ENCODE measurements at regions not wholly inside any gene's neighbourhood (a gene's known extent, or its start where the extent isn't known, plus 50 kb on each side); places are given as distances from the start of the nearest gene placed in this dataset.

DNA sequence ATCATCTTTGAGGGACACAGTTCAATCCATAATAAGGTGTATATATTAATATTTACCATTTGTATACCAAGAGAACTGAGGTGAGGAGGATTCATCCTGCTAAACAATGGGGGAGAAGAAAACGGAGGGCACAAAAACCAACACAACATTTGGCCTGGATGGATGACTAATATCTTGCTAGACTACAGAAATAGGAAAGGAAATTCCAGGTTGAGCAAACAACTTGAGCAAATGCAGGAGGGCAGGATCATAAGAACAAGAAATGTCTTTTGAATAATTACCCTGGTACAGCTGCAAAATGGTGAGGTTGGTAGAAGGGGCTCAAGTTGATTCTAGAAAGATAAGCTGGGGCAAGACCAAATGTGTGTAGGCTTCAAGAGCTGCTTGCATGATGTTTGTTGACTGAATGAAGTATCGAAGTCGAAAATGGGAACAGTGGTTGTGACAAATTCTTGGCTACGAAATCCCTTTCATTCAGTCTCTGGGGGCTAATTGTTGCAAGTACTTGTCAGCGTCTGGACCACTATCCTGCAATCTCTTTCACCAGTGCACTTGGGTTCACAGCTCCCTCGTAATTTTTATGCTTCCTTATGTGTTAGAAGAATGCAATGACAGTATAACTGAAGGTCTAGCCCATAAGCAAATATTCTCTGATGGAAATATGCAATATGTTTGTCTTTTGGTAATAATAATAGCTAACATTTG, 176.2 kb downstream of the PTEN start:
- Histone ChIP-seq H3K27ac (ENCODE audit: low read depth in 2 of 2, low read length in 2 of 2) (no peak overlapping the region), H3K27me3 (ENCODE audit: control insufficient read depth in 2 of 2, insufficient read depth in 2 of 2, low read length in 2 of 2) (no peaks in the 10 kb centered on the region), H3K4me3 (ENCODE audit: low read length in 2 of 2) (no peak overlapping the region), H3K36me3 (ENCODE audit: control insufficient read depth in 2 of 2, insufficient read depth in 2 of 2, low read length in 2 of 2) (no peaks in the 10 kb centered on the region), H3K4me1 (ENCODE audit: control insufficient read depth in 2 of 2, insufficient read depth in 2 of 2, low read length in 2 of 2) (no peaks in the 10 kb centered on the region), H3K9me3 (ENCODE audit: control insufficient read depth in 2 of 2, low read length in 2 of 2) (no peaks in the 10 kb centered on the region), H3K9ac (ENCODE audit: low read depth in 1 of 2, low read length in 2 of 2) (no peak overlapping the region)

DNA sequence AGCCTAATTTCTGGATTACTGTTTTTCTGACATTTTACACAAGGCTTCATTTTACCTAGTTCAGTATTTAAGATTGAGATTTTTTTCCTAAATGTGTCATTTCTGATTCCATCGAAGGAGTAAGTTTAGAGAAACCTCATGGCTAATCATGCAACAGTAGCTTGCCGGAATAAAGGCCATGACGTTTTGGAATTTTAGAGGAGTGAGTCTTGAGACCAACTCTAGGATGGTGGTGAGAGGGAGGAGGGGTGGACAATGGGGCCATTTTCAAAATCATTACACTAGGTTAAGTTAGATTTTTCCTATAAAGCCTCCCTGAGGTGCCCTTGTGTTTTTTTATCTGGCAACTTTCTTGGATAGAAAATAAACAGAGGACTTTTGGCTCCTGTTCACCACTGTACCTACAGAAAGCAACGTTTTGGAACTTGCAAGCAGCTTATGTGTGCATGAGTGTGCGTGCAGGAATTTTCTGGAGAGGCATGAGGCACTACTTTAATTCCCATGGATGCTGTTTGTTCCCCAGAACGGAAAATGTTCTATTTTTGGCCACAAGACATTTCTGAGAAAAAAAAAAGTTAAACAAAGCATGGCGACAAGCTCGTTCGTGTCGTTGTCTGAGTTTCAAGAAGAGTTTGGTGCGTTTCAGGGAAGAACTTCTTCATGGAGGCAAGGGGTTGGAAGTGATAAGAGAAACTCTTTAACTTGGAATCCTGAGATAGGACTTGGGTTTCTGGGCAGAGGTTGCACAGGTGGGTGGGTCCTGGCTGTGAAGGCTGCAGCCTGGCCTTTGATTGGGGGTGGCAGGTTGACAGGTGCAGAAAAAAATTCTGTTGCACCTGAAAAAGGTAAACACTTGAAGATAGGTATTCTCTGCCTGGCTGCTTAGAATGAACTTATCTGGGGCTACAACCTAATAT, 178.1 kb downstream of the PTEN start:
- Histone ChIP-seq H3K9me3 (ENCODE audit: control insufficient read depth in 2 of 2, low read length in 2 of 2) (no peaks in the 10 kb centered on the region), H3K4me3 (ENCODE audit: low read length in 2 of 2) (no peak overlapping the region), H3K27me3 (ENCODE audit: control insufficient read depth in 2 of 2, insufficient read depth in 2 of 2, low read length in 2 of 2) (no peaks in the 10 kb centered on the region), H3K4me1 (ENCODE audit: control insufficient read depth in 2 of 2, insufficient read depth in 2 of 2, low read length in 2 of 2) (no peaks in the 10 kb centered on the region), H3K9ac (ENCODE audit: low read depth in 1 of 2, low read length in 2 of 2) (no peak overlapping the region), H3K36me3 (ENCODE audit: control insufficient read depth in 2 of 2, insufficient read depth in 2 of 2, low read length in 2 of 2) (no peaks in the 10 kb centered on the region), H3K27ac (ENCODE audit: low read depth in 2 of 2, low read length in 2 of 2) (no peak overlapping the region)

DNA sequence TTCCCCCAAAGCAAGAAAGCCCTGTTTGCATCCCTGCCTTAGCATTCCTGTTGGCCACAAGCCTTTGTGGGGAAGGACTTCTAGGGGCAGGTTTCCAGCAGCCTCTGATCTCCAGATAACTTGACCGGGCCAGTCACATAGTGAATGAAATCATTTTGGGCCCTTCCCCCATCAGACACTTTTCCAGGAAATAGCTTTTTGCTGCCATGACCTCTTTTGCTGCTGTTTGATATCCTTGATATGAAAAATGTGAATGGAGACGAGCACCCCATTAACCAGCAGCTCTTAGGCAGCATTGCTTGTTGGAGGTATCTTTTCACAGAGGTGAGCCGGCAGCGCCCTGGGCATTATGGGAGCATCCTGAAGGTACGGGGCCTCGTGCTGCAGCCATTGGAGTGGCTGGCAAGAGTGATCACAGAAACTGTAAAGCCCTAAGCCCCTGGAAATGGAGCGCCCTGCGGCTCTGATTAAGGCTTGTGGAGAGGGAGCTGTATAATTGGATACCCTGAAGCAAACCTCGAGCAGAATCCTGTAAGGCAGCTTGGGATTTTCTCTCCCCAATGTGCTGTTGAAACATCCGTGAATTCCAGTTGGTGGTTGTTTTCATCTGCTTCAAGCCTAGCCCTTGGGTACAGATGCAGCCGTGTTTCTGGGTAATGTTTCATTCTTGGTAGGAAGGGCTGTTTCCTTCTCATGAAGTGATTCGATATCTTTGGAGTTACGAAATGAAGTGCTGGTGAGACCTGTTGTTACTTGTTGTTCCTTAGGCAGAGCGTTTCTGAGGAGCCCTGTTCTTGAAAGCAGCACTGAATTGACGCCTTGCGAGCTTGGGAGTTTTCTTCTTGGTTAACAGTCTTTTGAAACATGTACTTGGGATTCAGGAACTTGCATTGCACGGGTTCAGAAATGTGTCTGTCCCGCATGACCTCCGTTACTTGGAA, 179.0 kb downstream of the PTEN start:
- no peak overlapping the region for H3K4me3 ChIP-seq (ENCODE audit: low read length in 2 of 2)
- peak overlapping the region in 1 of 2 donors; percentile 13 for H3K27ac ChIP-seq (ENCODE audit: low read depth in 2 of 2, low read length in 2 of 2)
- no peaks in the 10 kb centered on the region for H3K9me3 ChIP-seq (ENCODE audit: control insufficient read depth in 2 of 2, low read length in 2 of 2)
- no peaks in the 10 kb centered on the region for H3K27me3 ChIP-seq (ENCODE audit: control insufficient read depth in 2 of 2, insufficient read depth in 2 of 2, low read length in 2 of 2)
- no peaks in the 10 kb centered on the region for H3K4me1 ChIP-seq (ENCODE audit: control insufficient read depth in 2 of 2, insufficient read depth in 2 of 2, low read length in 2 of 2)
- no peak overlapping the region for H3K9ac ChIP-seq (ENCODE audit: low read depth in 1 of 2, low read length in 2 of 2)
- H3K36me3 ChIP-seq (ENCODE audit: control insufficient read depth in 2 of 2, insufficient read depth in 2 of 2, low read length in 2 of 2): no peaks in the 10 kb centered on the region

DNA sequence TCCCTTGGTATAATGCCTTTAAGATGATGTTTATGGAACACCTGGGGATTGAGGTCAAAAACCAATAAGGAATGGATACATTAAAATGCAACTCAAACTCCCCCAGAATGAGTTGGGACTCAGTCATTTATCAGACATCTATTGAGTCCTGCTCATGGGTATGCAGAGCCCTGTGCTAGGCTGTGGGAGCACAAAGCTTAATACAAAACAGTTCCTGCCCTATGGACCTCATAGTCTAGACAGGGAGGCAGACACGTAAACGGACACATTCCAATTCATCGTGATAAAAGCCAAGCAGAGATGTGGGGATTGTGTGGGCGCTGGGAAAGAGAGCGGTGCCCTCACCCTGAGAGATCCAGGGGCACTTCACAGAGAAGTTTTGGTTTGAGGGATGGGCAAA, 181.7 kb downstream of the PTEN start:
- Histone ChIP-seq H3K27me3 (ENCODE audit: control insufficient read depth in 2 of 2, insufficient read depth in 2 of 2, low read length in 2 of 2) (no peaks in the 10 kb centered on the region), H3K27ac (ENCODE audit: low read depth in 2 of 2, low read length in 2 of 2) (peak overlapping the region in 1 of 2 donors; percentile 56), H3K4me3 (ENCODE audit: low read length in 2 of 2) (no peak overlapping the region), H3K9ac (ENCODE audit: low read depth in 1 of 2, low read length in 2 of 2) (no peak overlapping the region), H3K4me1 (ENCODE audit: control insufficient read depth in 2 of 2, insufficient read depth in 2 of 2, low read length in 2 of 2) (no peaks in the 10 kb centered on the region), H3K36me3 (ENCODE audit: control insufficient read depth in 2 of 2, insufficient read depth in 2 of 2, low read length in 2 of 2) (no peaks in the 10 kb centered on the region), H3K9me3 (ENCODE audit: control insufficient read depth in 2 of 2, low read length in 2 of 2) (no peaks in the 10 kb centered on the region)

DNA sequence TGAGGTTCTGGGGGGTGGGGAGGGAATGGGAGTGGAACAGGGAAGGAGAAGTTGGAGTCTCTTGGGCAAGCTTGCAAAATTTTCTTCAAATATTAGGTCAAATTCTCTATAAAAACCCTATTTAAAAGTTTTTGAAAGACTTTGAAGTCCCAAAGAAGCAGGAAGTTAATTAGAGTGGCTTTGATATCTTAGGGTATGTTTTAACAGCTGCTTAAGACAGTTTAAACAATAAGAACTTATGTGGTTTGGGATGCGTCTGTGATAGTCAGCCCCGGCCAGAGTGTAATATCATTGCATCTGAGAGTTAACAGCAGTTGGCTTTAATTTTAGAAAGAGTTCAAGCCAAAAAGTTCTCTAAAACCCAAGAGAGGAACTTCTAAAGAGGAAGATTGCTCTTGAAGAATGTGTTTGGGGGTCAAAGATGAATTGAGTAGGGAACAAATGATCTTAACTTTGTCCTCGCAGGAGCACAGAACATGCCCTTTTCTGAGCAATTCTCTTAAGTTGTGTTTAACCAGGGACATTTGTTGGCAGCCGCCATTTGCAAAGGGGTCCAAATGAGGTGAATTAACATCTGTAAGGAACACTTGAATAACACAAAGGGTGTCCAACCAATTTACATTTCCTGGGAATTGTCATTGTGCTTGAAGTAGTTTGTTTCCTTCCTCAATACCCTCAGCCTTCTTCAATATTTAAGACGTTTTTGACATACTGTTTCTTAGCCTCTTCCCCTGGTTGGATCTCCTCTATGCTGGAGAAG, 182.4 kb downstream of the PTEN start:
- no peaks in the 10 kb centered on the region for H3K9me3 ChIP-seq (ENCODE audit: control insufficient read depth in 2 of 2, low read length in 2 of 2)
- H3K27ac ChIP-seq (ENCODE audit: low read depth in 2 of 2, low read length in 2 of 2): peak overlapping the region; percentile 3 to 44
- no peaks in the 10 kb centered on the region for H3K4me1 ChIP-seq (ENCODE audit: control insufficient read depth in 2 of 2, insufficient read depth in 2 of 2, low read length in 2 of 2)
- no peak overlapping the region for H3K9ac ChIP-seq (ENCODE audit: low read depth in 1 of 2, low read length in 2 of 2)
- H3K36me3 ChIP-seq (ENCODE audit: control insufficient read depth in 2 of 2, insufficient read depth in 2 of 2, low read length in 2 of 2): no peaks in the 10 kb centered on the region
- no peaks in the 10 kb centered on the region for H3K27me3 ChIP-seq (ENCODE audit: control insufficient read depth in 2 of 2, insufficient read depth in 2 of 2, low read length in 2 of 2)
- no peak overlapping the region for H3K4me3 ChIP-seq (ENCODE audit: low read length in 2 of 2)

DNA sequence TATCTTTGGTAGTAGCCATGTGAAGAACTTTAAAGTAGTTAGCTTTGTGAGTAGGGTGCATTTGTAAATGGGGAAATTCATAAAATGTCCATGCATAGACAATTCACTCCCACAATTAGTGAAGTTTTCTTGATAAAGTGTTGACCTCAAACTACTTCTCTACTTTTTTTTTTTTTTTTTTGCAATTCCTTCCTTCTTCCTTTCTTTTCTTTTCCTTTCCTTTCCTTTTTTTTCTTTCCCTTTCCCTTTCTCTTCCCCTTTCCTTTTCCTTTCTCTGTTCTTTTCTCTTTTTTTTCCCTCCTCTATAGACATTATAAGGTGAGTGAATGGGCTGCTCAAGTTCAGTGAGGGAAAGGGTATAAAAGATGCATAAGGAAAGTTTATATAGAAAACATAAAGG, 184.2 kb downstream of the PTEN start:
- H3K9me3 ChIP-seq (ENCODE audit: control insufficient read depth in 2 of 2, low read length in 2 of 2): no peaks in the 10 kb centered on the region
- H3K27ac ChIP-seq (ENCODE audit: low read depth in 2 of 2, low read length in 2 of 2): no peak overlapping the region
- no peak overlapping the region for H3K9ac ChIP-seq (ENCODE audit: low read depth in 1 of 2, low read length in 2 of 2)
- no peak overlapping the region for H3K4me3 ChIP-seq (ENCODE audit: low read length in 2 of 2)
- no peaks in the 10 kb centered on the region for H3K4me1 ChIP-seq (ENCODE audit: control insufficient read depth in 2 of 2, insufficient read depth in 2 of 2, low read length in 2 of 2)
- no peaks in the 10 kb centered on the region for H3K36me3 ChIP-seq (ENCODE audit: control insufficient read depth in 2 of 2, insufficient read depth in 2 of 2, low read length in 2 of 2)
- H3K27me3 ChIP-seq (ENCODE audit: control insufficient read depth in 2 of 2, insufficient read depth in 2 of 2, low read length in 2 of 2): no peaks in the 10 kb centered on the region

DNA sequence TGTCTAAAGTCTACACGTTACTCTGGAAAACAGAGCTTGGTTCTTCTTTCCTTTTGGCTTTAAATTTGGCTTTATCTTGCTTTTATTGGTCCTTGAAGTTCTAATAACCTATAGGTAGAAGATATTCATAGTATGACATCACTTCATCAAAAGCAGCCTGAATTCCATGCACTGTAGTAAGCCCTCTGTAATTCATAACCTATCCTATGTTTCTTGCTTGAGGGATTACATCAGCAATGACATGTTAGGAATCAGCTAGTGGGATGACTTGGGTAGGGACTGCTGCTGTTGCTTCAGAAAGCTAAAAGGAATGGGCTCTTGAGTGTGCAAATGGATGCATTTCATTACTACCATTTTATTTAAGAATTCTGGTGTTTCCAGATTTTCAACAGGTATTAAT, 184.9 kb downstream of the PTEN start:
- Histone ChIP-seq H3K4me3 (ENCODE audit: low read length in 2 of 2) (no peak overlapping the region), H3K9me3 (ENCODE audit: control insufficient read depth in 2 of 2, low read length in 2 of 2) (no peaks in the 10 kb centered on the region), H3K36me3 (ENCODE audit: control insufficient read depth in 2 of 2, insufficient read depth in 2 of 2, low read length in 2 of 2) (no peaks in the 10 kb centered on the region), H3K27ac (ENCODE audit: low read depth in 2 of 2, low read length in 2 of 2) (no peak overlapping the region), H3K9ac (ENCODE audit: low read depth in 1 of 2, low read length in 2 of 2) (no peak overlapping the region), H3K27me3 (ENCODE audit: control insufficient read depth in 2 of 2, insufficient read depth in 2 of 2, low read length in 2 of 2) (no peaks in the 10 kb centered on the region), H3K4me1 (ENCODE audit: control insufficient read depth in 2 of 2, insufficient read depth in 2 of 2, low read length in 2 of 2) (no peaks in the 10 kb centered on the region)

DNA sequence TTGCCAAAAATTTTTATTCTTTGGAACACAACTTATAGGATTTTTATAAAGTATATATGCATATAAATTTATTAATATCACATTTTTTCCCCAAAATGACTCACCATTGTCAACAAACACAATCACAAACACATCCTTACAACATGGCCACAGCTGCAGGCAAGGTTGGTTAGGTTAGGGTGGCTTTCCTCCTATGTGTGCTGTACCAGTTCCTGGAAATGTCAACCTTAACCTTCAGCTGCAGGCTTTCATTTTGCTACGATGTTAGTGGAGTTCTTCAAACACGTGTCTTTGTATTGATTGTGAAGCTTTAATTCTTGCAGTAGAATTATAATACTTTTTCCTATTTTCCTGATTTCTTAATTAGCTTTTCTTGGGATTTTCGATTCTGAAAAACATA, 185.8 kb downstream of the PTEN start:
- no peaks in the 10 kb centered on the region for H3K36me3 ChIP-seq (ENCODE audit: control insufficient read depth in 2 of 2, insufficient read depth in 2 of 2, low read length in 2 of 2)
- H3K4me3 ChIP-seq (ENCODE audit: low read length in 2 of 2): no peak overlapping the region
- H3K9me3 ChIP-seq (ENCODE audit: control insufficient read depth in 2 of 2, low read length in 2 of 2): no peaks in the 10 kb centered on the region
- no peaks in the 10 kb centered on the region for H3K27me3 ChIP-seq (ENCODE audit: control insufficient read depth in 2 of 2, insufficient read depth in 2 of 2, low read length in 2 of 2)
- no peak overlapping the region for H3K27ac ChIP-seq (ENCODE audit: low read depth in 2 of 2, low read length in 2 of 2)
- no peak overlapping the region for H3K9ac ChIP-seq (ENCODE audit: low read depth in 1 of 2, low read length in 2 of 2)
- no peaks in the 10 kb centered on the region for H3K4me1 ChIP-seq (ENCODE audit: control insufficient read depth in 2 of 2, insufficient read depth in 2 of 2, low read length in 2 of 2)

DNA sequence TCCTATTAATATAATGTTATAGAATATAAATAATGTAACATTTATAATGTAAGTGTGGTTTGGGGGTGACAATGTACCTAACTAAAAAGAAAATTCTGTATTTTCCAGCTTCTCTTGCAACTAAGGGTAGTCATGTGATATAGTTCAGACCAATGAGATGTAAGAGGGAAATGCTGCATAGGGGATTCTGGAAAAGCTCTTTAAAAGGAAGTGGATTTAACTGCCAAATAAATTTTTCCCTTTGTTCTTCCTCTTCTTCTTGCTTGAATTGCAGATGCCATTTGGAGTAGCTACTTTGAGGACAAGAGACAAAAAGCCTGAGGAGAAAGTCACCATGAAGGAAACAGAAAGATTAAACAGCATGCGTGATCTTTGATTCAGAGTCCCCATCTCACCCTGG, 194.3 kb downstream of the PTEN start:
- Histone ChIP-seq H3K27me3 (ENCODE audit: control insufficient read depth in 2 of 2, insufficient read depth in 2 of 2, low read length in 2 of 2) (no peaks in the 10 kb centered on the region), H3K9ac (ENCODE audit: low read depth in 1 of 2, low read length in 2 of 2) (no peak overlapping the region), H3K36me3 (ENCODE audit: control insufficient read depth in 2 of 2, insufficient read depth in 2 of 2, low read length in 2 of 2) (no peaks in the 10 kb centered on the region), H3K4me1 (ENCODE audit: control insufficient read depth in 2 of 2, insufficient read depth in 2 of 2, low read length in 2 of 2) (peaks cover 0 to 4% of the 10 kb centered on the region in 2 donors), H3K4me3 (ENCODE audit: low read length in 2 of 2) (no peak overlapping the region), H3K27ac (ENCODE audit: low read depth in 2 of 2, low read length in 2 of 2) (no peak overlapping the region), H3K9me3 (ENCODE audit: control insufficient read depth in 2 of 2, low read length in 2 of 2) (no peaks in the 10 kb centered on the region)
